Peyer's patch (tissue), 4 donors: ENCODE measurements at regions not wholly inside any gene's neighbourhood (a gene's known extent, or its start where the extent isn't known, plus 50 kb on each side); places are given as distances from the start of the nearest gene placed in this dataset.

Experiments used
- POLR2A ChIP-seq, 2 donors: fragments of 450-650 bp; IDR thresholded peaks; one replicate each; pipeline ENCODE4 v1.5.1; 2017; ENCODE audit warnings: antibody characterized with exemption in 2 of 2, mild to moderate bottlenecking in 2 of 2, moderate library complexity in 2 of 2
- TF ChIP-seq, protein P1 (sequence below), 6 experiments: fragments of 450-650 bp in 4 of 6; fragments of 200-600 bp in 2 of 6; sonication (generic) in 1 of 6; IDR thresholded peaks; one replicate each; pipeline ENCODE4 v1.5.1; 2017 to 2019; ENCODE audit warnings: antibody characterized with exemption in 6 of 6, mild to moderate bottlenecking in 3 of 6, moderate library complexity in 1 of 6

DNA sequence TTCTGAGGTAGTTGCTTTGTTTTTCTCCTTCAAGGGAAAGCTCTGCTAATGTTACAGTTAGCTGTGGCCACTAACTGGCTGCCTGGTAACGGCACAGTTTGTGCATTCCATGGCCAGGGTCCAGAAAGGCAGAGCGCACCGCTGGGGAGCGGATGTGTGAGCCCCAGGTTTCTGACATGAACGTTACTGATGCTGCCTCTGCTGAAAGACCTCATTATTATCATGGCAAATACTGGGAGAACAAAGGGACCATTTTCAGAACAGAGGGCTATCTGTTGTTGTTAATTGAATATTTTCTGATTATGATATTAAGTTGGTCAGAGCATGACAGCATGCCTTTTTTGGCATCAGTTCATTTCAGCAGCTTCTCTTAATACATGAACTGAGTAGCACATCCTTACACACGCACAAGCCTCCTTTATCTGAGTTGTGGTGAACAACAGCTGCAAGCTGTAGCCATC lies 134.1 kb downstream of the NUDT12 start:
- TF ChIP-seq, protein P1, sequence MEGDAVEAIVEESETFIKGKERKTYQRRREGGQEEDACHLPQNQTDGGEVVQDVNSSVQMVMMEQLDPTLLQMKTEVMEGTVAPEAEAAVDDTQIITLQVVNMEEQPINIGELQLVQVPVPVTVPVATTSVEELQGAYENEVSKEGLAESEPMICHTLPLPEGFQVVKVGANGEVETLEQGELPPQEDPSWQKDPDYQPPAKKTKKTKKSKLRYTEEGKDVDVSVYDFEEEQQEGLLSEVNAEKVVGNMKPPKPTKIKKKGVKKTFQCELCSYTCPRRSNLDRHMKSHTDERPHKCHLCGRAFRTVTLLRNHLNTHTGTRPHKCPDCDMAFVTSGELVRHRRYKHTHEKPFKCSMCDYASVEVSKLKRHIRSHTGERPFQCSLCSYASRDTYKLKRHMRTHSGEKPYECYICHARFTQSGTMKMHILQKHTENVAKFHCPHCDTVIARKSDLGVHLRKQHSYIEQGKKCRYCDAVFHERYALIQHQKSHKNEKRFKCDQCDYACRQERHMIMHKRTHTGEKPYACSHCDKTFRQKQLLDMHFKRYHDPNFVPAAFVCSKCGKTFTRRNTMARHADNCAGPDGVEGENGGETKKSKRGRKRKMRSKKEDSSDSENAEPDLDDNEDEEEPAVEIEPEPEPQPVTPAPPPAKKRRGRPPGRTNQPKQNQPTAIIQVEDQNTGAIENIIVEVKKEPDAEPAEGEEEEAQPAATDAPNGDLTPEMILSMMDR (IDR thresholded peaks at IDR 0.05), result no peak
- TF ChIP-seq POLR2A (IDR thresholded peaks at IDR 0.05), result no peak
